GM23338 (cell line): ENCODE measurements at regions not wholly inside any gene's neighbourhood (a gene's known extent, or its start where the extent isn't known, plus 50 kb on each side); places are given as distances from the start of the nearest gene placed in this dataset.

Source experiments
- ATAC-seq: fragments of 200-7000 bp; cut with Tn5 transposase; 3 replicates; pipeline ENCODE4 v1.9.1; 2020
- DNase-seq: peaks from one replicate; pipeline ENCODE4 v3.0.0-alpha.2; 2015; ENCODE audit warnings: low spot score
- H2AFZ ChIP-seq: fragments of 200-600 bp; sonication (generic); 2 replicates; pipeline ENCODE4 v1.8.0; 2016; ENCODE audit warnings: antibody characterized with exemption, mild to moderate bottlenecking, moderate library complexity
- H3F3A ChIP-seq: fragments of 200-600 bp; sonication (generic); replicated peaks from 2 replicates; pipeline ENCODE4 v1.8.0; 2017; ENCODE audit warnings: antibody characterized with exemption, mixed run types, low read depth
- H3K27ac ChIP-seq: fragments of 200-600 bp; sonication (generic); 2 replicates; pipeline ENCODE4 v1.6.1; 2016; ENCODE audit warnings: low read depth
- H3K27me3 ChIP-seq: fragments of 200-600 bp; sonication (generic); 2 replicates; pipeline ENCODE4 v1.8.0; 2016; ENCODE audit warnings: mild to moderate bottlenecking, mixed run types, moderate library complexity; ENCODE audit not compliant: insufficient read depth
- H3K36me3 ChIP-seq: fragments of 200-600 bp; sonication (generic); 2 replicates; pipeline ENCODE4 v1.8.0; 2016; ENCODE audit warnings: mild to moderate bottlenecking; ENCODE audit not compliant: insufficient read depth
- H3K4me1 ChIP-seq: fragments of 200-600 bp; sonication (generic); 2 replicates; pipeline ENCODE4 v1.8.0; 2016; ENCODE audit warnings: mild to moderate bottlenecking, moderate library complexity; ENCODE audit not compliant: insufficient read depth
- H3K4me2 ChIP-seq: fragments of 200-600 bp; sonication (generic); 2 replicates; pipeline ENCODE4 v1.7.1; 2017; ENCODE audit warnings: mixed run types
- H3K4me3 ChIP-seq: fragments of 200-600 bp; sonication (generic); 2 replicates; pipeline ENCODE4 v1.6.1; 2016; ENCODE audit warnings: mixed run types
- H3K79me2 ChIP-seq: fragments of 200-600 bp; sonication (generic); replicated peaks from 2 replicates; pipeline ENCODE4 v1.8.0; 2017; ENCODE audit warnings: mild to moderate bottlenecking; ENCODE audit not compliant: insufficient read depth
- H3K9me2 ChIP-seq: fragments of 200-600 bp; sonication (generic); 2 replicates; pipeline ENCODE4 v1.8.0; 2017; ENCODE audit not compliant: insufficient read depth
- H4K20me1 ChIP-seq: fragments of 200-600 bp; sonication (generic); replicated peaks from 2 replicates; pipeline ENCODE4 v1.8.0; 2017; ENCODE audit warnings: mild to moderate bottlenecking; ENCODE audit not compliant: insufficient read depth
- H3K27ac Mint-ChIP-seq: 2 replicates; pipeline ENCODE4 v1.8.0; 2020; ENCODE audit warnings: inconsistent platforms, mild to moderate bottlenecking, moderate library complexity, mixed read lengths
- H3K27me3 Mint-ChIP-seq: 3 replicates; pipeline ENCODE4 v1.8.0; 2022; ENCODE audit warnings: low read depth, mild to moderate bottlenecking, moderate library complexity, mixed read lengths, inconsistent platforms; ENCODE audit not compliant: insufficient read depth, poor library complexity
- H3K36me3 Mint-ChIP-seq: 3 replicates; pipeline ENCODE4 v1.8.0; 2021; ENCODE audit warnings: low read depth, mild to moderate bottlenecking, inconsistent platforms, moderate library complexity, mixed read lengths
- H3K4me1 Mint-ChIP-seq: 3 replicates; pipeline ENCODE4 v1.8.0; 2020; ENCODE audit warnings: mild to moderate bottlenecking, inconsistent platforms, mixed read lengths
- H3K4me3 Mint-ChIP-seq: 3 replicates; pipeline ENCODE4 v1.8.0; 2021; ENCODE audit warnings: moderate library complexity, mild to moderate bottlenecking, inconsistent platforms, mixed read lengths
- H3K9me3 Mint-ChIP-seq: 3 replicates; pipeline ENCODE4 v1.8.0; 2020; ENCODE audit warnings: moderate library complexity, mild to moderate bottlenecking, inconsistent platforms, mixed read lengths
- CREB1 ChIP-seq: fragments of 250-450 bp; sonication (Bioruptor Pico); IDR thresholded peaks from 2 replicates; pipeline ENCODE4 v1.5.0; 2020; ENCODE audit warnings: low read depth, mild to moderate bottlenecking, moderate library complexity
- CTCF ChIP-seq, 2 experiments: fragments of 200-600 bp in 1 of 2; sonication (generic) in 1 of 2; conservative IDR thresholded peaks; 2 replicates each; pipeline versions ENCODE4 v1.5.1 to v1.6.1; 2016 to 2017; ENCODE audit warnings: antibody characterized with exemption in 2 of 2, low read depth in 2 of 2, mild to moderate bottlenecking in 2 of 2, moderate library complexity in 1 of 2
- EZH2 ChIP-seq: fragments of 200-600 bp; sonication (generic); IDR thresholded peaks from one replicate; pipeline ENCODE4 v1.8.0; 2017; ENCODE audit warnings: antibody characterized with exemption, mild to moderate bottlenecking, low read depth; ENCODE audit not compliant: unreplicated experiment
- EZH2phosphoT487 ChIP-seq: fragments of 200-600 bp; sonication (generic); IDR thresholded peaks from one replicate; pipeline ENCODE4 v1.8.1; 2018; ENCODE audit warnings: antibody characterized with exemption; ENCODE audit not compliant: unreplicated experiment
- JUNB ChIP-seq: IDR thresholded peaks from one replicate; pipeline ENCODE4 v1.6.1; 2016; ENCODE audit warnings: antibody characterized with exemption; ENCODE audit not compliant: unreplicated experiment
- NANOG ChIP-seq: IDR thresholded peaks from 2 replicates; pipeline ENCODE4 v1.6.1; 2016; ENCODE audit warnings: antibody characterized with exemption, borderline replicate concordance
- POLR2AphosphoS5 ChIP-seq: IDR thresholded peaks from 2 replicates; pipeline ENCODE4 v1.6.1; 2016; ENCODE audit warnings: antibody characterized with exemption, low read depth
- REST ChIP-seq: IDR thresholded peaks from one replicate; pipeline ENCODE4 v1.6.1; 2018; ENCODE audit warnings: antibody characterized with exemption; ENCODE audit not compliant: unreplicated experiment
- STAT1 ChIP-seq: IDR thresholded peaks from one replicate; pipeline ENCODE4 v1.6.1; 2016; ENCODE audit warnings: antibody characterized with exemption; ENCODE audit not compliant: unreplicated experiment
- ZNF114 ChIP-seq: fragments of 250-450 bp; sonication (Bioruptor Pico); IDR thresholded peaks from 2 replicates; pipeline ENCODE4 v1.5.0; 2020; ENCODE audit warnings: mild to moderate bottlenecking, moderate library complexity
- ZNF331 ChIP-seq: fragments of 250-450 bp; sonication (Bioruptor Pico); IDR thresholded peaks from 2 replicates; pipeline ENCODE4 v1.5.0; 2020; ENCODE audit warnings: low read depth, mild to moderate bottlenecking, moderate library complexity
- TF ChIP-seq, protein P1 (sequence below): IDR thresholded peaks from 2 replicates; pipeline ENCODE4 v1.6.1; 2016; ENCODE audit warnings: antibody characterized with exemption
- TF ChIP-seq, protein P2 (sequence below): fragments of 250-450 bp; sonication (Bioruptor Pico); IDR thresholded peaks from 2 replicates; pipeline ENCODE4 v1.5.0; 2020; ENCODE audit warnings: mild to moderate bottlenecking, moderate library complexity

- no peaks in the 10 kb centered on the region for H3K36me3 ChIP-seq
Measured at GRCh38 chr5:120874081-120874862, 410.2 kb downstream of the PRR16 start.

More at GRCh38 chr5:120874081-120874862, 410.2 kb downstream of the PRR16 start:
- H3K9me2 ChIP-seq, result no peaks in the 10 kb centered on the region
- TF ChIP-seq ZNF331 (CRISPR knock-in tag) (no peak), EZH2phosphoT487 (no peak), POLR2AphosphoS5 (no peak), CREB1 (CRISPR knock-in tag) (no peak), EZH2 (no peak), REST (no peak), CTCF (conservative IDR thresholded peaks at IDR 0.05; ENCODE audit: low read depth in 2 of 2) (no peak), STAT1 (no peak), NANOG (no peak), ZNF114 (CRISPR knock-in tag) (no peak), JUNB (no peak)
- TF ChIP-seq, protein P1, sequence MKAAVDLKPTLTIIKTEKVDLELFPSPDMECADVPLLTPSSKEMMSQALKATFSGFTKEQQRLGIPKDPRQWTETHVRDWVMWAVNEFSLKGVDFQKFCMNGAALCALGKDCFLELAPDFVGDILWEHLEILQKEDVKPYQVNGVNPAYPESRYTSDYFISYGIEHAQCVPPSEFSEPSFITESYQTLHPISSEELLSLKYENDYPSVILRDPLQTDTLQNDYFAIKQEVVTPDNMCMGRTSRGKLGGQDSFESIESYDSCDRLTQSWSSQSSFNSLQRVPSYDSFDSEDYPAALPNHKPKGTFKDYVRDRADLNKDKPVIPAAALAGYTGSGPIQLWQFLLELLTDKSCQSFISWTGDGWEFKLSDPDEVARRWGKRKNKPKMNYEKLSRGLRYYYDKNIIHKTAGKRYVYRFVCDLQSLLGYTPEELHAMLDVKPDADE, result no peak
- TF ChIP-seq, protein P2, sequence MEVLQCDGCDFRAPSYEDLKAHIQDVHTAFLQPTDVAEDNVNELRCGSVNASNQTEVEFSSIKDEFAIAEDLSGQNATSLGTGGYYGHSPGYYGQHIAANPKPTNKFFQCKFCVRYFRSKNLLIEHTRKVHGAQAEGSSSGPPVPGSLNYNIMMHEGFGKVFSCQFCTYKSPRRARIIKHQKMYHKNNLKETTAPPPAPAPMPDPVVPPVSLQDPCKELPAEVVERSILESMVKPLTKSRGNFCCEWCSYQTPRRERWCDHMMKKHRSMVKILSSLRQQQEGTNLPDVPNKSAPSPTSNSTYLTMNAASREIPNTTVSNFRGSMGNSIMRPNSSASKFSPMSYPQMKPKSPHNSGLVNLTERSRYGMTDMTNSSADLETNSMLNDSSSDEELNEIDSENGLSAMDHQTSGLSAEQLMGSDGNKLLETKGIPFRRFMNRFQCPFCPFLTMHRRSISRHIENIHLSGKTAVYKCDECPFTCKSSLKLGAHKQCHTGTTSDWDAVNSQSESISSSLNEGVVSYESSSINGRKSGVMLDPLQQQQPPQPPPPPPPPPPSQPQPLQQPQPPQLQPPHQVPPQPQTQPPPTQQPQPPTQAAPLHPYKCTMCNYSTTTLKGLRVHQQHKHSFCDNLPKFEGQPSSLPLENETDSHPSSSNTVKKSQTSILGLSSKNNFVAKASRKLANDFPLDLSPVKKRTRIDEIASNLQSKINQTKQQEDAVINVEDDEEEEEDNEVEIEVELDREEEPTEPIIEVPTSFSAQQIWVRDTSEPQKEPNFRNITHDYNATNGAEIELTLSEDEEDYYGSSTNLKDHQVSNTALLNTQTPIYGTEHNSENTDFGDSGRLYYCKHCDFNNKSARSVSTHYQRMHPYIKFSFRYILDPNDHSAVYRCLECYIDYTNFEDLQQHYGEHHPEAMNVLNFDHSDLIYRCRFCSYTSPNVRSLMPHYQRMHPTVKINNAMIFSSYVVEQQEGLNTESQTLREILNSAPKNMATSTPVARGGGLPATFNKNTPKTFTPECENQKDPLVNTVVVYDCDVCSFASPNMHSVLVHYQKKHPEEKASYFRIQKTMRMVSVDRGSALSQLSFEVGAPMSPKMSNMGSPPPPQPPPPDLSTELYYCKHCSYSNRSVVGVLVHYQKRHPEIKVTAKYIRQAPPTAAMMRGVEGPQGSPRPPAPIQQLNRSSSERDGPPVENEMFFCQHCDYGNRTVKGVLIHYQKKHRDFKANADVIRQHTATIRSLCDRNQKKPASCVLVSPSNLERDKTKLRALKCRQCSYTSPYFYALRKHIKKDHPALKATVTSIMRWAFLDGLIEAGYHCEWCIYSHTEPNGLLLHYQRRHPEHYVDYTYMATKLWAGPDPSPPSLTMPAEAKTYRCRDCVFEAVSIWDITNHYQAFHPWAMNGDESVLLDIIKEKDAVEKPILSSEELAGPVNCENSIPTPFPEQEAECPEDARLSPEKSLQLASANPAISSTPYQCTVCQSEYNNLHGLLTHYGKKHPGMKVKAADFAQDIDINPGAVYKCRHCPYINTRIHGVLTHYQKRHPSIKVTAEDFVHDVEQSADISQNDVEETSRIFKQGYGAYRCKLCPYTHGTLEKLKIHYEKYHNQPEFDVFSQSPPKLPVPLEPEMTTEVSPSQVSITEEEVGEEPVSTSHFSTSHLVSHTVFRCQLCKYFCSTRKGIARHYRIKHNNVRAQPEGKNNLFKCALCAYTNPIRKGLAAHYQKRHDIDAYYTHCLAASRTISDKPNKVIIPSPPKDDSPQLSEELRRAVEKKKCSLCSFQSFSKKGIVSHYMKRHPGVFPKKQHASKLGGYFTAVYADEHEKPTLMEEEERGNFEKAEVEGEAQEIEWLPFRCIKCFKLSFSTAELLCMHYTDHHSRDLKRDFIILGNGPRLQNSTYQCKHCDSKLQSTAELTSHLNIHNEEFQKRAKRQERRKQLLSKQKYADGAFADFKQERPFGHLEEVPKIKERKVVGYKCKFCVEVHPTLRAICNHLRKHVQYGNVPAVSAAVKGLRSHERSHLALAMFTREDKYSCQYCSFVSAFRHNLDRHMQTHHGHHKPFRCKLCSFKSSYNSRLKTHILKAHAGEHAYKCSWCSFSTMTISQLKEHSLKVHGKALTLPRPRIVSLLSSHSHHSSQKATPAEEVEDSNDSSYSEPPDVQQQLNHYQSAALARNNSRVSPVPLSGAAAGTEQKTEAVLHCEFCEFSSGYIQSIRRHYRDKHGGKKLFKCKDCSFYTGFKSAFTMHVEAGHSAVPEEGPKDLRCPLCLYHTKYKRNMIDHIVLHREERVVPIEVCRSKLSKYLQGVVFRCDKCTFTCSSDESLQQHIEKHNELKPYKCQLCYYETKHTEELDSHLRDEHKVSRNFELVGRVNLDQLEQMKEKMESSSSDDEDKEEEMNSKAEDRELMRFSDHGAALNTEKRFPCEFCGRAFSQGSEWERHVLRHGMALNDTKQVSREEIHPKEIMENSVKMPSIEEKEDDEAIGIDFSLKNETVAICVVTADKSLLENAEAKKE (CRISPR knock-in tag), result no peak
- H3K27ac ChIP-seq, result no peak overlapping the region
- Mint-ChIP-seq H3K9me3 (no peaks in the 10 kb centered on the region), H3K36me3 (no peaks in the 10 kb centered on the region), H3K4me1 (no peaks in the 10 kb centered on the region), H3K27ac (no peak overlapping the region), H3K27me3 (no peaks in the 10 kb centered on the region), H3K4me3 (no peak overlapping the region)
- H3F3A ChIP-seq, result no peaks in the 10 kb centered on the region
- H3K4me3 ChIP-seq, result no peak overlapping the region
- H3K4me1 ChIP-seq, result no peaks in the 10 kb centered on the region
- H3K4me2 ChIP-seq, result no peak overlapping the region
- no peak for DNase-seq
- H3K27me3 ChIP-seq, result no peaks in the 10 kb centered on the region
- no peaks in the 10 kb centered on the region for H4K20me1 ChIP-seq
- no peak for ATAC-seq
- no peak overlapping the region for H2AFZ ChIP-seq
- no peaks in the 10 kb centered on the region for H3K79me2 ChIP-seq
